Vagina (tissue), 2 donors: ENCODE measurements at regions not wholly inside any gene's neighbourhood (a gene's known extent, or its start where the extent isn't known, plus 50 kb on each side); places are given as distances from the start of the nearest gene placed in this dataset.

ENCODE experiments used
- CTCF ChIP-seq, 3 experiments: fragments of 450-650 bp in 2 of 3; fragments of 200-600 bp in 1 of 3; sonication (generic) in 1 of 3; IDR thresholded peaks; one replicate each; pipeline ENCODE4 v1.5.1; 2017 to 2019; ENCODE audit warnings: antibody characterized with exemption in 3 of 3, mild to moderate bottlenecking in 2 of 3, moderate library complexity in 2 of 3
- POLR2A ChIP-seq, 2 donors: fragments of 450-650 bp; IDR thresholded peaks; one replicate each; pipeline ENCODE4 v1.6.1; 2017; ENCODE audit warnings: antibody characterized with exemption in 2 of 2, mild to moderate bottlenecking in 2 of 2, moderate library complexity in 2 of 2
- POLR2AphosphoS5 ChIP-seq, 2 donors: sonication (generic); formaldehyde crosslinking; IDR thresholded peaks; one replicate each; pipeline ENCODE4 v1.9.0; 2017; ENCODE audit warnings: antibody characterized with exemption in 2 of 2, mild to moderate bottlenecking in 2 of 2, low read depth in 1 of 2; ENCODE audit not compliant: insufficient read depth in 1 of 2

- TF ChIP-seq CTCF (IDR thresholded peaks at IDR 0.05) = no peak
- TF ChIP-seq POLR2A (IDR thresholded peaks at IDR 0.05) = no peak
- no peak for TF ChIP-seq POLR2AphosphoS5 (IDR thresholded peaks at IDR 0.05; ENCODE audit: insufficient read depth in 1 of 2, low read depth in 1 of 2)
Observed at GRCh38 chr2:144224472-144224871, 295.4 kb downstream of the ZEB2 start.
